Heart right ventricle (tissue), 16 donors: ENCODE measurements at regions not wholly inside any gene's neighbourhood (a gene's known extent, or its start where the extent isn't known, plus 50 kb on each side); places are given as distances from the start of the nearest gene placed in this dataset.

Experiments used
- ATAC-seq, 8 donors: fragments of 200-7000 bp; cut with Tn5 transposase; one replicate each; pipeline ENCODE4 v1.9.1; 2020; ENCODE audit warnings: mild to moderate bottlenecking in 8 of 8, moderate library complexity in 8 of 8, moderate number of reproducible peaks in 1 of 8
- DNase-seq, 2 donors: peaks; one replicate each; pipeline ENCODE4 v3.0.0-alpha.2; 2020
- H3K27ac ChIP-seq, 10 donors: fragments of 200-600 bp; sonication (generic) in 2 of 10; one replicate each; pipeline versions ENCODE4 v1.5.0 to v1.8.0; 2020 to 2022; ENCODE audit warnings: mild to moderate bottlenecking in 3 of 10
- H3K27me3 ChIP-seq, 7 donors: fragments of 200-600 bp; one replicate each; pipeline ENCODE4 v1.8.0; 2021 to 2022; ENCODE audit warnings: mild to moderate bottlenecking in 2 of 7
- H3K36me3 ChIP-seq, 9 donors: fragments of 200-600 bp; sonication (generic) in 1 of 9; one replicate each; pipeline versions ENCODE4 v1.5.0 to v1.8.0; 2020 to 2022; ENCODE audit warnings: mild to moderate bottlenecking in 2 of 9
- H3K4me1 ChIP-seq, 9 donors: fragments of 200-600 bp; sonication (generic) in 1 of 9; one replicate each; pipeline versions ENCODE4 v1.5.0 to v1.8.0; 2020 to 2022; ENCODE audit warnings: mild to moderate bottlenecking in 4 of 9
- H3K4me3 ChIP-seq, 10 donors: fragments of 200-600 bp; sonication (generic) in 2 of 10; one replicate each; pipeline versions ENCODE4 v1.5.0 to v1.8.0; 2020 to 2022; ENCODE audit warnings: mild to moderate bottlenecking in 7 of 10, moderate library complexity in 2 of 10
- H3K9me3 ChIP-seq, 11 donors: fragments of 200-600 bp in 10 of 11; sonication (generic) in 2 of 11; one replicate each; pipeline versions ENCODE4 v1.5.0 to v1.8.0; 2013 to 2022; ENCODE audit warnings: mild to moderate bottlenecking in 2 of 11, control low read depth in 1 of 11, moderate library complexity in 1 of 11
- WGBS, 2 donors: extraction: QIAGEN DNeasy Blood & Tissue Kit; methylation state at CpG; one replicate each; pipeline ENCODE4 v1.1.7; 2013; ENCODE audit warnings: inconsistent platforms in 1 of 2; 5-methylcytosine and 5-hydroxymethylcytosine counted together
- intact Hi-C, 10 donors: fragments of 100-400 bp; cut with DNase I; formaldehyde crosslinking; loops; one replicate each; pipeline versions ENCODE4 v1.11.1 to v1.14.2; 2022
- TF ChIP-seq, protein P1 (sequence below), 9 donors: fragments of 200-600 bp; sonication (generic) in 2 of 9; IDR thresholded peaks; one replicate each; pipeline versions ENCODE4 v1.5.0 to v1.8.0; 2021 to 2022; ENCODE audit warnings: antibody characterized with exemption in 9 of 9, mild to moderate bottlenecking in 5 of 9, moderate library complexity in 1 of 9
- donor health status: Arrhythmogenic right ventricular cardiomyopathy.
- donor health status: ischemic (EF 13 %, LVEDD 7.1; RV severe dilation, severe dysfunction).
- donor health status: healthy with polysubstance abuse.
- donor health status: DM: no; HTN: yes; CAD: no.
- donor health status: DM: no; HTN: no; CAD: no.
- donor health status: ischemic (EF 25% LVEDD 6.9; RV normal size, moderate dysfunction).
- donor health status: ischemic (EF 25% LVEDD 5.7; RV mildly dilated, moderate dysfunction).
- donor health status: healthy.
- donor health status: DM: yes; HTN: yes; CAD: no.
- donor health status: Ischemic cardiomyopathy.
- donor health status: ischemic (EF 35%, LVEDD 5.7; RV mildly dilated, moderate dysfunction).
- donor health status: nonischemic (EF 11% LVEDD 7.7; RV severe dilation, severe dysfunction).
- donor health status: DM: yes; HTN: yes; CAD: no.
- donor health status: PGD.
- donor health status: ischemic (EF 29% LVEDD 5.4; RV normal size, mild dysfunction).
- donor health status: nonischemic (EF 23%, LVEDD 6.1; RV moderate dilation, normal function).

DNA sequence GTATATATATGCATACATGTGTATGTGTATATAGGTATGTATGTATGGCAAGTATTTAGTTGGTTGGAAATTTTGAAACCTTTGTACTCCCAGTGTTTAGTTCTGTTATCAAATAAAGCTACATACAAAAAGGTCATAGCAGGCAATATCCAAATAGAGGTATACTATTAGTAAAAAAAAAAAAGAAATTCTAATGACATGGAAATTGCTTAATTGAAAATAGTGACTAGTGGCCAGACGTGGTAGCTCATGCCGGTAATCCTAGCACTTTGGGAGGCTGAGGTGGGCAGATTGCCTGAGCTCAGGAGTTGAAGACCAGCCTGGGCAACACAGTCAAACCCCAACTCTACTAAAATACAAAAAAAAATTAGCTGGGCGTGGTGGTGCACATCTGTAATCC lies 351.6 kb upstream of the NR5A2 start:
- ATAC-seq (no peak), DNase-seq (no peak)
- Histone ChIP-seq H3K4me3 (no peak overlapping the region), H3K27me3 (peaks cover 0 to 10% (median 0%) of the 10 kb centered on the region in 7 donors), H3K27ac (no peak overlapping the region), H3K36me3 (no peaks in the 10 kb centered on the region), H3K4me1 (no peaks in the 10 kb centered on the region), H3K9me3 (no peaks in the 10 kb centered on the region)
- intact Hi-C loops: no loop called here
- 81 to 91% methylated on average over 3 of the region's 3 CpGs for WGBS, 2 donors
- TF ChIP-seq, protein P1, sequence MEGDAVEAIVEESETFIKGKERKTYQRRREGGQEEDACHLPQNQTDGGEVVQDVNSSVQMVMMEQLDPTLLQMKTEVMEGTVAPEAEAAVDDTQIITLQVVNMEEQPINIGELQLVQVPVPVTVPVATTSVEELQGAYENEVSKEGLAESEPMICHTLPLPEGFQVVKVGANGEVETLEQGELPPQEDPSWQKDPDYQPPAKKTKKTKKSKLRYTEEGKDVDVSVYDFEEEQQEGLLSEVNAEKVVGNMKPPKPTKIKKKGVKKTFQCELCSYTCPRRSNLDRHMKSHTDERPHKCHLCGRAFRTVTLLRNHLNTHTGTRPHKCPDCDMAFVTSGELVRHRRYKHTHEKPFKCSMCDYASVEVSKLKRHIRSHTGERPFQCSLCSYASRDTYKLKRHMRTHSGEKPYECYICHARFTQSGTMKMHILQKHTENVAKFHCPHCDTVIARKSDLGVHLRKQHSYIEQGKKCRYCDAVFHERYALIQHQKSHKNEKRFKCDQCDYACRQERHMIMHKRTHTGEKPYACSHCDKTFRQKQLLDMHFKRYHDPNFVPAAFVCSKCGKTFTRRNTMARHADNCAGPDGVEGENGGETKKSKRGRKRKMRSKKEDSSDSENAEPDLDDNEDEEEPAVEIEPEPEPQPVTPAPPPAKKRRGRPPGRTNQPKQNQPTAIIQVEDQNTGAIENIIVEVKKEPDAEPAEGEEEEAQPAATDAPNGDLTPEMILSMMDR (IDR thresholded peaks at IDR 0.05): no peak

- H3K27me3 ChIP-seq: peaks cover 0 to 10% (median 0%) of the 10 kb centered on the region in 7 donors
- no peaks in the 10 kb centered on the region for H3K36me3 ChIP-seq
- no peak overlapping the region for H3K27ac ChIP-seq
- H3K4me3 ChIP-seq: no peak overlapping the region
- DNase-seq: no peak
- intact Hi-C loops: no loop called here
- TF ChIP-seq, protein P1 (IDR thresholded peaks at IDR 0.05): no peak
- H3K4me1 ChIP-seq: no peaks in the 10 kb centered on the region
- WGBS, 2 donors: 41 to 49% methylated on average over 1 of the region's 1 CpG
- no peak for ATAC-seq
- no peaks in the 10 kb centered on the region for H3K9me3 ChIP-seq
Observed at GRCh38 chr1:199678771-199679170, 348.7 kb upstream of the NR5A2 start.

DNA sequence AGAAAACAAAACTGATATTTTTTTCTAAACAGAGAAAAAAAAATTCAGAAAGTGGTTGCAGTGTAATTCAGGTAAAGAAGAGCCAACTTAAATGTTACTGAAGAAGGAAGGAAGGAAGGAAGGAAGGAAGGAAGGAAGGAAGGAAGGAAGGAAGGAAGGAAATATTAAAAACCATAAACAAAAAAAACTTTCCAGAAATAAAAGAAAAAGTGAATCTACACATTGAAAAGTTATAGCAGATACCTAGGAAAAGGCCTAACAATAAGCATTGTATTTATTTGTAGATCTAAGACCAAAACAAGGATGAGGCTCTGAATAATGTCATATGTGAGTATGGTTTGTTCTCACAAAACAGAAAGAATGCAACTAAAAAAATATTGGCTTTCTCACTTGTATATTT lies 345.4 kb upstream of the NR5A2 start:
- TF ChIP-seq, protein P1 (IDR thresholded peaks at IDR 0.05): no peak

DNA sequence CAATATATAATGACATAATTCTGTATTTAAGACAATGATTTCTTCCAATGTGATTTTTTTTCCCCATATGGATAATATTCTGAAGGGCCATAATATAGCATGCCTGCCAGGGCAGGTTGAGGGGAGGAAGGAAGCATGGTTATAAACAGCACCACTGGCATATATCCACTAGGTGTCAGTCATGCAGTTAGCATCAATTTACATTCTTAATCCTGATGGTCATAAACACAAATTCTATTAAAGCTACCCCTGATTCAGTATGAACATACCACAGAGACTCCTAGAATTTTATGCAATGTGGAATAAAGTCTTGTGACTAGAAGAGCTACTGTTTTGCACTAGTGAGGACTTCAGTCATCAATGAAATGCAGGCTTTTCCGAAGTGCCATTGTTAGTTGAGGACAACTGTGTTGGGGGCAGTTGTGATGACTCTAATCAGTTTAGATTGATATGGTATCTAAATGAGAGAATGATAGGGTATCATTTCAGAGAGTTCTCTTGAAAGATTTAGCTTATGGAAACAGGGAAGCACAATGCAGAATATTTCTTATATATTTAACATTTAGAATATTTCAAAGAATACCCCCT lies 342.7 kb upstream of the NR5A2 start:
- 82 to 86% methylated on average over 1 of the region's 1 CpG for WGBS, 2 donors
- Histone ChIP-seq H3K27ac (no peak overlapping the region), H3K4me3 (no peak overlapping the region), H3K4me1 (no peaks in the 10 kb centered on the region), H3K9me3 (no peaks in the 10 kb centered on the region), H3K27me3 (peaks cover 0 to 9% (median 0%) of the 10 kb centered on the region in 7 donors), H3K36me3 (no peaks in the 10 kb centered on the region)
- ATAC-seq (peak in 6 of 8 donors; percentile 59 to 74 (median 64)), DNase-seq (peak in 1 of 2 donors; percentile 23)
- TF ChIP-seq, protein P1 (IDR thresholded peaks at IDR 0.05): peak; percentile 54 to 90 (median 79)
- intact Hi-C loops: loop anchor here (1.0 to 10.0 kb wide), 13 partner anchors 350 to 830 kb away; no protein-coding TSS in a partner anchor

More for the DNA sequence above, 345.4 kb upstream of the NR5A2 start:
- no peak for DNase-seq
- H3K36me3 ChIP-seq: no peaks in the 10 kb centered on the region
- peaks cover 0 to 6% (median 0%) of the 10 kb centered on the region in 7 donors for H3K27me3 ChIP-seq
- no peak overlapping the region for H3K4me3 ChIP-seq
- no peak for ATAC-seq
- H3K27ac ChIP-seq: no peak overlapping the region
- intact Hi-C loops: loop anchor here in 7 of 10 donors (5.0 to 10.0 kb wide), 5 partner anchors 353 to 833 kb away; no protein-coding TSS in a partner anchor
- H3K9me3 ChIP-seq: no peaks in the 10 kb centered on the region
- no peaks in the 10 kb centered on the region for H3K4me1 ChIP-seq
